H7 (cell line): ENCODE measurements at regions not wholly inside any gene's neighbourhood (a gene's known extent, or its start where the extent isn't known, plus 50 kb on each side); places are given as distances from the start of the nearest gene placed in this dataset.
"Not testable (repeated sequence)": the region's sequence is repeated elsewhere in the genome, so short reads cannot be mapped to it uniquely, and the experiment has no call there.

ENCODE experiments used
- DNase-seq: peaks from one replicate; pipeline ENCODE4 v3.0.0; 2012
- H3K27me3 ChIP-seq: 2 replicates; pipeline ENCODE4 v1.6.0; 2011; ENCODE audit warnings: mild to moderate bottlenecking, low read length; ENCODE audit not compliant: control insufficient read depth, insufficient read depth
- H3K36me3 ChIP-seq: replicated peaks from 2 replicates; pipeline ENCODE4 v1.5.1; 2011; ENCODE audit warnings: low read length; ENCODE audit not compliant: control insufficient read depth, insufficient read depth
- H3K4me3 ChIP-seq: 2 replicates; pipeline ENCODE4 v1.5.1; 2011; ENCODE audit warnings: low read depth, mild to moderate bottlenecking, control low read depth, low read length, moderate library complexity; ENCODE audit not compliant: insufficient read depth

GRCh38 chr4:66959207-66959606 is 586.1 kb downstream of the CENPC start:
- H3K4me3 ChIP-seq, result no peak overlapping the region
- H3K36me3 ChIP-seq, result no peaks in the 10 kb centered on the region
- no peaks in the 10 kb centered on the region for H3K27me3 ChIP-seq
- no peak for DNase-seq

DNA sequence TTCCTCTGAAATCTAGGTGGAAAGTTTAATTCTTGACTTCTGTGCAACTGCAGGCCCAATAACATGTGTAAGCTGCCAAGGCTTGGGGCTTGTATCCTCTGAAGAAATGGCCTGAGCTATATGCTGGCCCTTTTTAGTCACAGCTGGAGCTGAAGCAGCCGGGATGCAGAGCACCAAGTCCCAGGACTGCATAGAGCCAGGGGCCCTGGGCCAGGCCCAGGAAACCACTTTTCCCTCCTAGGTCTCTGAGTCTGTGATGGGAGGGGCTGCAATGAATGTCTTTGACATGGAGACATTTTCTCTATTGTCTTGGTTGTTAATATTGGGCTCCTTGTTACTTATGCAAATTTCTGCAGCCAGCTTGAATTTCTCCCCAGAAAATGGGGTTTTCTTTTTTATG is 588.5 kb downstream of the CENPC start:
- Histone ChIP-seq H3K27me3 (no peaks in the 10 kb centered on the region), H3K4me3 (no peak overlapping the region), H3K36me3 (no peaks in the 10 kb centered on the region)
- DNase-seq, result no peak

DNA sequence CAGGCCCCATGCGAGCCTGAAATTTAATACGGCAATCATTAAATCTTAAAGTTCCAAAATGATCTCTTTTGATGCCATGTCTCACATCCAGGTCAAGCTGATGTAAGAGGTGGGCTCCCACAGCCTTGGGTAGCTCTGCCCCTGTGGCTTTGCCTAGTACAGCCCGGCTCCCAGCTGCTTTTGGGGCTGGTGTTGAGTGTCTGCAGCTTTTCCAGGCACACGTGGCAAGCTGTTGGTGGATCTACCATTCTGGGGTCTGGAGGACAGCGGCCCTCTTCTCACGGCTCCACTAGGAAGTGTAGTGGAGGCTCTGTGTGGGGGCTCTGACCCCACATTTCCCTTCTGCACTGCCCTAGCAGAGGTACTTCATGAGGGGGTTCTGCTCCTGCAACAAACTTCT is 588.9 kb downstream of the CENPC start:
- H3K4me3 ChIP-seq, result no peak overlapping the region
- H3K27me3 ChIP-seq, result no peaks in the 10 kb centered on the region
- DNase-seq, result no peak
- no peaks in the 10 kb centered on the region for H3K36me3 ChIP-seq

DNA sequence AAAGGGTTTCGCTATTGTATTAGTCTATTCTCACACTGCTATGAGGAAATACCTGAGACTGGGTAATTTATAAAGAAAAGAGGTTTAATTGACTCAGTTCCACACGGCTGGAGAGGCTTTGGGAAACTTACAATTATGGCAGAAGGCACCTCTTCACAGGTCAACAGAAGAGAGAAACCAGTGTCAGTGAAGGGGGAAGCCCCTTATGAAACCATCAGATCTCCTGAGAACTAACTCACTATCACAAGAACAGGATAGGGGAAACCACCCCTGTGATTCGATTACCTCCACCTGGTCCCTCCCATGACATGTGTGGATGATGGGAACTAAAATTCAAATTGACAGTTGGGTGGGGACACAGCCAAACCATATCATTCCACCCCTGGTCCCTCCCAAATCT is 589.5 kb downstream of the CENPC start:
- Histone ChIP-seq H3K27me3 (no peaks in the 10 kb centered on the region), H3K36me3 (no peaks in the 10 kb centered on the region), H3K4me3 (no peak overlapping the region)
- no peak for DNase-seq

GRCh38 chr4:66949419-66949818 is 595.9 kb downstream of the CENPC start:
- Histone ChIP-seq H3K36me3 (no peaks in the 10 kb centered on the region), H3K27me3 (no peaks in the 10 kb centered on the region), H3K4me3 (no peak overlapping the region)
- no peak for DNase-seq

- Histone ChIP-seq H3K4me3 (no peak overlapping the region), H3K36me3 (no peaks in the 10 kb centered on the region), H3K27me3 (no peaks in the 10 kb centered on the region)
- DNase-seq, result no peak
These were observed 598.5 kb downstream of the CENPC start for GRCh38 chr4:66946761-66947160.

DNA sequence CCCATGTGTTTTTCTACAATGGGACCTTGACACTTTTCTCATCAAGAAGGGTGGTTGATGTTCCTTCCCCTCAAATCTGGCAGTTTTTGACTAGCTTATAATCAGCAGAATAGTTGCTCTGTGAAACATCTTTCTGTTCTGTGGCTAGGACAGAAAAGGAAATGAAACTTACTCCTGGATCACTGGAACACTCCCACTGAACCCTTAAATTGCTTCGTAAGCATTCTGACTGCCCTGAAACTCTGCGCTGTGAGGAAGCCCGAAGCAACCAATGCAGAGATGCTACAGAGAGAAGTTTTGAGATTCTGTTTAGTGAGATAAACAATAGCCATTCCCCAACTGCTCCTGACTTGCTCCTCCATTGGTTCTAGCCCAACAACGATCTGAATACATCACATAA is 602.2 kb downstream of the CENPC start:
- H3K27me3 ChIP-seq, result no peaks in the 10 kb centered on the region
- H3K4me3 ChIP-seq, result no peak overlapping the region
- no peak for DNase-seq
- H3K36me3 ChIP-seq, result no peaks in the 10 kb centered on the region

DNA sequence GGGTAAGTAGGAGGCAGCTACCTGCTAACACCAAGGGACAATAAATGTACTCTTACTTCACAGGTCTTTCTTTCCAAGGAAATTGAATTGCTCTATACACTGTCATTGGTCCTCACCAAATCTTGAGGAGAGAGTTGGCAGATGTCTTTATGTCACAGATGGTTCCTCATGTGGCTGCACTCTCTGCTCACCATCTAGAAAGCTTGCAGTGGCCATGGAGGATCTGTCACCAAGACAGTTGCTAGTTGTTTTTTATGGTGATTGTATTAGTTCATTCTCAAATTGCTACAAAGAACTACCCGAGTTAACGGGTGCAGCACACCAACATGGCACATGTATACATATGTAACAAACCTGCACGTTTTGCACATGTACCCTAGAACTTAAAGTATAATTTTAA is 613.3 kb downstream of the CENPC start:
- not testable (repeated sequence) for H3K36me3 ChIP-seq, DNase-seq, H3K4me3 ChIP-seq, H3K27me3 ChIP-seq

DNA sequence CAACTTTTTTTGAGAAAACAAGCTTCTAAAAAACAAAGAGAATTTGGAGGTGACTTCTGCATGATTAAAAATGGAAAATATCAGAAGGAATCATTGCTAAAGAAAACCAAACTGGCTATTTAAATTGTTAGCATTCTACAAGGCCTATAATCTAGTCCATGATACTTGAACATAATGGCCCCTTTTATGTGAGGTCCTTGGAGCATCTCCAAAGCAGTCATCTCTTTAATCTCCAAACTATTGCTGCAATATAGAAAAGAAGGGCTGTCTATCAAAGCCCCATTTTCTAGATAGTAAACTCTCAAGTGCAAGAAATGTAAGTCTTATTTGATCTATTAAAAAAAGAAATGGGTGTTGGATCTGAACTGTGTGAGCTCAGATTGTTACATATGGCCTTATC is 615.1 kb downstream of the CENPC start:
- Histone ChIP-seq H3K27me3 (no peaks in the 10 kb centered on the region), H3K36me3 (no peaks in the 10 kb centered on the region), H3K4me3 (no peak overlapping the region)
- no peak for DNase-seq

DNA sequence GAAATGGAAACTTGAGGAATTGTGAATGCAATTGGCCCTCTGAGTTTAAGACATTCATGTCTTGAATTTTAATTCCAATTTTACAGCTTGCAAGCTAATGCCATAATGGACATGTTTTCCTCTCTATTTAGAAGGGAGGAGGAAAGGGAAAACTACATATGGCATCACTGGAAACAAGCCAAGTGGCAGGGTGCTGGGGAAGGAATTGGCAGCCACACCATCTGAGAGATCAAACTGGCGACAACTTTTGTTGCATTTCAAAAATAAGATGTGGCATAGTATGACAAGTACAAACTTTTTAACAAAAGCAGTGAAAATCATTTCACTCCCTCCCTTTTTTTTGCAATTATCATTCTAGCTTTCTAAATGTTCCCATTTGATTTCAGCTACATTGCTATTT is 615.6 kb downstream of the CENPC start:
- Histone ChIP-seq H3K27me3 (no peaks in the 10 kb centered on the region), H3K4me3 (no peak overlapping the region), H3K36me3 (no peaks in the 10 kb centered on the region)
- DNase-seq, result no peak

DNA sequence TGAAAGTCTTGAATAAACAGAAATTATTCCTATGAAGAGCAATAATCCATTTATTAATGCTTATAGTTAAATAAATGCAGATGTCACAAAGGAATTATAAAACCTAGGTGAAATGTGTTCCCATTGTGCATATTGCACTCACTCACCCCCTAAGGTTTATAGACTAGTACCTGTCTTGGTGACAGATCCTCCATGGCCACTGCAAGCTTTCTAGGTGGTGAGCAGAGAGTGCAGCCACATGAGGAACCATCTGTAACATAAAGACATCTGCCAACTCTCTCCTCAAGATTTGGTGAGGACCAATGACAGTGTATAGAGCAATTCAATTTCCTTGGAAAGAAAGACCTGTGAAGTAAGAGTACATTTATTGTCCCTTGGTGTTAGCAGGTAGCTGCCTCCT is 616.4 kb downstream of the CENPC start:
- not testable (repeated sequence) for DNase-seq, H3K36me3 ChIP-seq, H3K27me3 ChIP-seq, H3K4me3 ChIP-seq

DNA sequence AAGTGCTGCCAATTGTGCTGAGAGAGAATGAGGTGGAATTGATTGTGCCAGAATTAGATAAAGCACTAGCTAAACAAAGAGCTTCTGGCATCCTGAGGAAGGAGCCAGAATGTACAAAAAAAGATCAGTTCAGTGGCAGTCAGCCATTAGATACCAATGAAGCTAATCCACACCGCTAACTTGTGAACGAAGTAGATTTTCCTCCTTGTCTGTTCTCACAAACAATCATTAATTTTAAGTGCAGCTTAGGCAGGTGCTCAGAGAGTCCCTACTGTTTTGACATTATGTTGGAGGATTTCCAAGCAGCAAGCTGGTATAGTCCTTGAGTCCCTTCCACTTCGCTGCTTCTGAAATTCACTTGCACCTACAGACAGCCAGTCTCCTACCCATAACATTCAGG is 617.4 kb downstream of the CENPC start:
- H3K4me3 ChIP-seq, result no peak overlapping the region
- no peaks in the 10 kb centered on the region for H3K27me3 ChIP-seq
- DNase-seq, result no peak
- H3K36me3 ChIP-seq, result no peaks in the 10 kb centered on the region

- no peaks in the 10 kb centered on the region for H3K27me3 ChIP-seq
- H3K36me3 ChIP-seq, result no peaks in the 10 kb centered on the region
- no peak overlapping the region for H3K4me3 ChIP-seq
- no peak for DNase-seq
These were observed 618.6 kb downstream of the CENPC start for GRCh38 chr4:66926687-66927086.

GRCh38 chr4:66923081-66923865 is 622.0 kb downstream of the CENPC start:
- no peak for DNase-seq
- no peak overlapping the region for H3K4me3 ChIP-seq
- no peaks in the 10 kb centered on the region for H3K36me3 ChIP-seq
- no peaks in the 10 kb centered on the region for H3K27me3 ChIP-seq

GRCh38 chr4:66921433-66921832 is 623.9 kb downstream of the CENPC start:
- no peaks in the 10 kb centered on the region for H3K36me3 ChIP-seq
- no peaks in the 10 kb centered on the region for H3K27me3 ChIP-seq
- no peak for DNase-seq
- no peak overlapping the region for H3K4me3 ChIP-seq

DNA sequence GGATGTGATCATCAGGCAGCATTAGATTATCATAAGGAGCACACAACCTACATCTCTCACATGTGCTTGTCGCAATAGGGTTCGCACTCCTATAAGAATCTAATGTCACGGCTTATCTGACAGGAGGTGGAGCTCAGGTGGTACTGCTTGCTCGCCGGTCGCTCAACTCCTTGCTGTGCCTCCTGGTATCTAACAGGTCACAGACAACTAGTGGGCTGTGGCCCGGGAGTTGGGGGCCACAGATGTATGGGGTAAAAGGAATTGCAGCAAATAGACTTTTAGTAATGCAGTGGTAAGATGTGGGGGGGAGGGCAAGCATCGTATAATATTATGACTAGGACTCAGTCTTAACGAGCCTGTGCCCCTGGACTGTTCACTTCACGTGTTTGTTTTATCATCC is 624.8 kb downstream of the CENPC start:
- Histone ChIP-seq H3K36me3 (no peaks in the 10 kb centered on the region), H3K4me3 (no peak overlapping the region), H3K27me3 (no peaks in the 10 kb centered on the region)
- no peak for DNase-seq
